Activated CD8-positive, alpha-beta memory T cell treated with anti-CD3 and anti-CD28 coated beads for 36 hours (primary cell): ENCODE measurements at regions not wholly inside any gene's neighbourhood (a gene's known extent, or its start where the extent isn't known, plus 50 kb on each side); places are given as distances from the start of the nearest gene placed in this dataset.
"Not testable (repeated sequence)": the region's sequence is repeated elsewhere in the genome, so short reads cannot be mapped to it uniquely, and the experiment has no call there.

Experiments
- CTCF ChIA-PET: fragments of 350-600 bp; sonication (Branson Sonifier 250); formaldehyde crosslinking; loops from one replicate; lab custom pipeline; 2021; ENCODE audit warnings: antibody characterized with exemption; lab: Charles Lee
- POLR2A ChIA-PET: fragments of 350-600 bp; sonication (Branson Sonifier 250); formaldehyde crosslinking; loops from one replicate; lab custom pipeline; 2021; ENCODE audit warnings: antibody characterized with exemption; lab: Charles Lee

DNA sequence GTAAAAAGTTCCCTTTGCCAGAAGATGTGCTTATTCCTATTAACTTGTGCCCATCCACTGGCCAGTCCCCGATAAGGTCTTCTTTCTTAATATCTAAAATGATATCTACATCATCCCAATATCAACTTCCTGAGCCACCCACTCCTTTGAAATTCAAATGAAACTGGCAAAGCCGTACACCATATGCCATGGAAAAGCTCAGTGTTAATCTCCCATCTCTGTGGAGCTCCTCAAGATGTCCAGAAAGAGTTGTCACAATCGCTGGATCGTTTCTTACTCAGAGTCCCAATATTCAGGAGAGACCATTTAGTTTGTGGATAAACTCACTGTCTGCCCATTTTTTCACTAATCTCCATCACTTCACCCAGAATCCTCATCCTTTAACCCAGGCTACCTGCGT, 420.7 kb downstream of the NPIPA8 start:
- POLR2A ChIA-PET = no interaction called here
- CTCF ChIA-PET = no interaction called here

DNA sequence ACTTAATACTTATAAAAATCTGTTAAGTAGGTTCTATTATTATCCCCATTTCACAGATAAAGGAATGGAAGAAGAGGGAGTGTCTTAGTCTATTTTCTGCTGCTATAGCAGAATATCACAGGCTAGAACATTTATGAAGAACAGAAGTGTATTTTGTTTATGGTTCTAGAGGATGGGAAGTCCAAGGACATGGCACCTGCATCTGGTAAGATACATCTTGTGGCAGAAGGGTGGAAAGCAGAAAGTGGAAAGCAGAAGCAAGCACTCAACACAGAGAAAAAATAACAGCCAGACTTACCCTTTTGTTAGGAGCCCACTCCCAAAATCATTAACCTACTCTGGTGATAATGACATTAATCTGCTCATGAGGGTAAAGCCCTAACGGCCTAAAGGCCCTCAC, 422.4 kb downstream of the NPIPA8 start:
- CTCF ChIA-PET = no interaction called here
- POLR2A ChIA-PET = no interaction called here

DNA sequence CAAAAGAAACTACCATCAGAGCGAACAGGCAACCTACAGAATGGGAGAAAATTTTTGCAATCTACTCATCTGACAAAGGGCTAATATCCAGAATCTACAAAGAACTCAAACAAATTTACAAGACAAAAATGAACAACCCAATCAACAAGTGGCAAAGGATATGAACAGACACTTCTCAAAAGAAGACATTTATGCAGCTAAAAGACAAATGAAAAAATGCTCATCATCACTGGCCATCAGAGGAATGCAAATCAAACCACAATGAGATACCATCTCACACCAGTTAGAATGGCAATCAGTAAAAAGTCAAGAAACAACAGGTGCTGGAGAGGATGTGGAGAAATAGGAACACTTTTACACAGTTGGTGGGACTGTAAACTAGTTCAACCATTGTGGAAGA, 425.0 kb downstream of the NPIPA8 start:
- CTCF ChIA-PET, POLR2A ChIA-PET: not testable (repeated sequence)

DNA sequence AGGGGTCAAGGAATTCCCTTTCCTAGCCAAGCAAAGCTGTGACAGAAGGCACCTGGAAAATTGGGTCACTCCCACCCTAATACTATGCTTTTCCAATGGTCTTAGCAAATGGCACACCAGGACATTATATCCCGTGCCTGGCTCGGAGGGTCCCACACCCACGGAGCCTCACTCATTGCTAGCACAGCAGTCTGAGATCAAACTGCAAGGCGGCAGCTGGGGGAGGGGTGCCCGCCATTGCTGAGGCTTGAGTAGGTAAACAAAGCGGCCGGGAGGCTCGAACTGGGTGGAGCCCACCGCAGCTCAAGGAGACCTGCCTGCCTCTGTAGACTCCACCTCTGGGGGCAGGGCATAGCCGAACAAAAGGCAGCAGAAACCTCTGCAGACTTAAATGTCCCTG, 429.9 kb downstream of the NPIPA8 start:
- CTCF ChIA-PET, POLR2A ChIA-PET: not testable (repeated sequence)

DNA sequence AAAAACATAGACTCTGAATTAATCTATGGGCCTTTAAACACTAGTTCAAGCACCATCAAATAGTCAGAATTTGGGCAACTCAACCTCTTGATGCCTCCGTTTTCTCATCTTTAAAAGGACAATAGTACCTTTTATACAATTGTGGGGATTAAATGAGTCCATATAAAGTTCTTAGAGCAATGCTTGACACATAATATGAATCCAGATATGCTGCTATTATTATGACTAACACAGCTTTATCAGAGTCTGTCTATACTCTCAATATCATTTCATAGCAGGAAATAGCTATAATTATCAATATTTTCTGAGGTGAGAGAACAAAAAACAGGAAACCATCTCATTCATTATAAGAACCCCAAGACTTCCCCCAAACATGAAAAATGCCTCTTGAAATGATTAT, 430.5 kb upstream of the XYLT1 start:
- ChIA-PET POLR2A (no interaction called here), CTCF (no interaction called here)

DNA sequence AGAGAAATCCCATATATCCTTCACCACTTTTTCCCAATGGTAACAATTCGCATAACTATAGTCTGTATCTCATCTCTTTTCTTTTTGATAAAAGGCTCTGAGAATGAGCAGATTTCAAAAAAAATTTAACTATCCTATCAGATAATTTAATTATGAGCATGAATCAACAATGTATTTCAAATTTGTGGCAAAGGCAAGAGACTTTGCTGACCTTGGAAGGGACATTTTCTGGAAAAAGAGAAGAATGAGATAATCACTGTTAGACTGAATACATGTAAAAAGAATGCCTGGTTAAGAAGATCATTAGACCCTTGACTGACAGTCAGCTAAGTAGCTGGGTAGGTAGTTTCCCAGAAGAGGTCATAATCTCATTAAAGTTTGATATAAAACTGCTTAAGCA, 428.4 kb upstream of the XYLT1 start:
- CTCF ChIA-PET = no interaction called here
- POLR2A ChIA-PET = no interaction called here

DNA sequence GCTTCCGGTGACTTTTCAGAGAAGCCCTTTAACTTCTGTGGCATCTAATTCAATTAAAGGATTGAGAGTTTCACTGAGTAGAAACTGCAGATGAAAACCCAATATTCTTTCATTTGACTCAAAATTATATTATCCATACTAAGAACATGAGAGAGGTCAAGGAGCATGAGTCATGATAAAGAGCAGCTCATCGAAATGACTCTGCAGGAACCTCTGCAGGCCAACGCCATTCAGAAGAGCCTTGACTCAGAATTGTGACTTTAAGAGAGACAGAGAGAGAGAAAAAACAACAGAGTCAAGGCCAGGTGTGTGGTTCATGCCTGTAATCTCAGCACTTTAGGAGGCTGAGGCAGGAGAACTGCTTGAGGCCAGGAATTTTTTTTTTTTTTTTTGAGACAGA, 417.2 kb upstream of the XYLT1 start:
- CTCF ChIA-PET = no interaction called here
- POLR2A ChIA-PET = no interaction called here

DNA sequence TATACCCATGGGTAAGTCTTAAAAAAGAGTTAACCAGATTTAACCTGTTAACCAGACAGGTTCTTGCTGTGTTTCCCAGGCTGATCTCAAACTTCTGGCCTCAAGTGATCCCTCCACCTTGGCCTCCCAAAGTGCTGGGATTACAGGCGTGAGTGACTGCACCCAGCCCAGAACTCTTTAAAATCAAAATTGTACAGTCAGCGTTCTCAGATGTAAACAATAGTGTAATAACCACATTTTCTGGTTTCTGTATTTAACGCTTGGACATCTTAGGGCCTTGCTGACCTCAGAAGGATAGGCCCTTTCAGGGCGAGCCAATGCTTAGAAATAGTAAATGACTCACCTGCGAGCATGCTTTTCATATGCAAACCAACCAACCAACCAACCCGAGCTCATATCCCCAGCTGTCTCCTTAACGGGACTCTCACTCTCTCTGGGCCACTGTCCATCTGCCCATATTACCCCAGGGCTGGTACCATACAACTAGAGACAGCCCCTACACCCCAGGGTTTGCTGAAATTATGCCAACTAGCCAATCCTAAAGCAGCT, 415.0 kb upstream of the XYLT1 start:
- ChIA-PET CTCF (interaction anchor here (0.7 kb wide), 1 partner anchor 11 kb away, joined by 5 read pairs; no protein-coding TSS in a partner anchor), POLR2A (no interaction called here)

DNA sequence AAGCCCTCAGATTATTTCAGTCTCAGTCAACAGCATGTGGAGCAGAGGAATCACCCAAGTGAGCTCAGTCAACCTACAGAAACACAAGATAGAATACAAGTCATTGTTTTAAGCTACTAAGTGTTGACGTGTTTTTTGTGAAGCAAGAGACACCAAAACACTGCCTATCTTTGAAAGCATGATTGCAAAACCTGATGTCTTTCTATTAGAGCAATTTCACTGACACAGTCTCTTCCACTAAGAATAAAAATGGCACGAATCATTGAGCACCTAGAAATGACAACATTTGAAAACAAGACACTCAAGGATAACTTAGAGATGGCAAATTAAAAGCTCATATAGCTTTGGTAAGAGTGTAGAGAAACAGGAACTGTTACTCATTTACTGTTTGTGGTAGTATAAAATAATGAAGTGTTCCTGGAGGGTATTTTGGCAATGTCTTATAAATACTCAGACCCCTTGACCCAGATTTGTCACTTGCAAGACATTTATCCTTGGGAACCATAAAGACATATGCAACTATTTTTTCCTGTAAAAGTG, 407.1 kb upstream of the XYLT1 start:
- ChIA-PET POLR2A (no interaction called here), CTCF (no interaction called here)

DNA sequence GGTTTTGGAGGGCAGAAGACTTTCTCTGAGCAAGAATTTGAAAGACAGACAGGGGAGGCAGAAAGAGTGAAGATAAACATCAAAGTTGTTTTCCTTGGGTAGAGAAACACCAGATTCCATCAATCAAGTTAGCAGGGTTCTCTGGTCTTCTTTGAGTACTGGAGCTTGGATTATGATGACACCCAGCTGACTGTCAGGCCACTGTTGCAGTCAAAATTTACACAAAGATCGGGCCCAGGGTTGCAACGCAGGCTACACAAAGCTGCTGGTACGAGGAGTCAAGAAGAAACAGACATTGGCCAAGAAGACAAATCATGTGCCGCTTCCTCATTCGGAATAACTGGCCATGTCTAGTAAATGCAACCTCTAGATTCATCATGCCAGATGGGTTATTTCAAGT, 396.2 kb upstream of the XYLT1 start:
- ChIA-PET CTCF (no interaction called here), POLR2A (no interaction called here)

DNA sequence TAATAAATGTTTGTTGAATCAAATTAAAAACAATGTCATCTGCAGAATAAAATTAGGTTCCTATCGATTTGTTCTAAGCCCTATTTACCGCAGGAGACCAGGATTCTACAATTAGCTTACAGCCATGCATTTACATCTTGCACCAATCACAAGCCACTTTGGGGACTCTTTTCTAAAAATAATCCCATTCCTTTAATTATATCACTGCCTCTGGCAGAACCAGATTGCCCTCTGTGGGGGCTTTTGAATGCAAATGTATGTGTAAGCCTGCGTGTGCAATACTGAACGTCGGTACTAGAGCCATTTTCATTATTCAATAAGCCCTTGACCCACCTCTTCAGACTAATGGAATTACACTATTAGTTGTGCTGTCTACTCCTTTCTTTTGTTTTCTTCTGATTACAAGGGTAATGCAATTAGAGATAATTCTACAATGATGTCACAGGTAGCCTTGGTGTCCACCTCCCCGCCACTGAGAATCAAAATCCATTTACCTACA, 391.3 kb upstream of the XYLT1 start:
- ChIA-PET CTCF (no interaction called here), POLR2A (no interaction called here)

DNA sequence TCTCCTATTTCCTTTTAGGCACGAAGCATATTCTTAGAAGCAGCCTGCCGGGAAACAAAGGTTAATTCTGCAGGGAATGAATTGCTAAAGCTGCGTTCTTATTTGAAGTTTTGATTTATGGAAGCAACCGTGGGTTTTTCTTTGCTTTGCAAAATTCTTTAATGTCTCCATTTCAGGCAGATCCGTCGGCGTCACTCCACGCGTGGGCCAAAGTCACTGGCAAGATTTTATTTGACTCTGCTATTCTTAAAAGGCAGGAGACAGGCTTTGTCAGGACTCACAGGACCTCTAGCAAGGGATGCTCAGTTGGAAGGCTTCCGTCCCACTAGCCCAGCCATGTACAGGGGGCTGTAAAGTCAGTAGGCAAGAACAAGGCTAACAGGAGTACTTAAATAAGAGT, 387.3 kb upstream of the XYLT1 start:
- POLR2A ChIA-PET = no interaction called here

DNA sequence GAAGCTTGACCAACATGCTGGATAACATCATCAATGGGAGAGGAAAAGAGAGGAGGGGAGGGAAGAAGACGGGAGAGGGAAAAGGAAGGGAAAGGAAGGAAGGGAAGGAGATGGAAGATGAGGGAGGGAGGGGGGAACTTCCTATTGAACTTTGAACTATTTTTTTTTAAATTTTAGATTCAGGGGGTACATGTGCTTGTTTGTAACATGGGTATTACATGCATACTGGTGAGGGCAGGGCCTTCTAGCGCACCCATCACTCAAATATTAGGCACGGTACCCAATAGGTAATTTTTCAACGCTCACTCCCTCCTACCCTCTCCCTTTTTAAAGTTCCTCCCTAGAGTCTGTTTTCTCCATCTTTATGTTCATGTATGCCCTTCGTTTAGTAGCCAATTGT, 383.2 kb upstream of the XYLT1 start:
- ChIA-PET POLR2A (no interaction called here), CTCF (no interaction called here)

More for the DNA sequence above, 387.3 kb upstream of the XYLT1 start:
- CTCF ChIA-PET = no interaction called here

DNA sequence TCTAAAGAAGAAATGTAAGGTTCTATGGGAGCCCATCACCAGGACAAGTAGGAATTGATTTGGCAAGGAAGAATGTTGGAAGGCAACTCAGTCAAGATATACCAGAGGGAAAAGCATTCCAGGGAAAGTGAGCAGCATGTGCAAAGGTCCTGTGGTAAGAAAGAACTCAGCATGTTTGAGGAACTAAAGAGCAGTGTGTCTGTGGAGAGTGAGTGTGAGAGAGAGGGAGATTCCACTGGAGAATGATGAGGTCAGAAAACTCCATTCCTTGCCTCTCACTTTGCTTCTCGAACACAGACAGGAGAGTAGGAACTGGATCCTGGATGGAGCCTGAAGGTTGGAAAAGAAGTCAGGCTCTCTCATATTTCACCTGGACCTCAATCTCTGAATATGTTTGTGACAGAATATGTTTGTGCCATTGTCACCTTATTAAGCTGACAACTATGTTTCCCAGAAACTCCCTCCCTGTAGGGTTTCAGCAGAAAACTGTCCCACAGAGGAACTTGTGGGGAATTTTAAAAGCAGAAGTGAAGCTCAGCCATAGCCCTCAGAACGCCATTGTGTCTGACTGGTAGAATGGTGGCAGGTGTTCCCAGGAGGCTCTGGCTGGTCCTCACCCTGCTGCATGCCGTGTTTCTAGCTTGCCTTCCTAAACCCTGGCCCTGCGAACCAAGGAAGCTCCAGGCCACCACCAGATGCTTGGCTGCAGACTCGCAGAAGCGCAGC, 382.4 kb upstream of the XYLT1 start:
- ChIA-PET POLR2A (no interaction called here), CTCF (no interaction called here)

DNA sequence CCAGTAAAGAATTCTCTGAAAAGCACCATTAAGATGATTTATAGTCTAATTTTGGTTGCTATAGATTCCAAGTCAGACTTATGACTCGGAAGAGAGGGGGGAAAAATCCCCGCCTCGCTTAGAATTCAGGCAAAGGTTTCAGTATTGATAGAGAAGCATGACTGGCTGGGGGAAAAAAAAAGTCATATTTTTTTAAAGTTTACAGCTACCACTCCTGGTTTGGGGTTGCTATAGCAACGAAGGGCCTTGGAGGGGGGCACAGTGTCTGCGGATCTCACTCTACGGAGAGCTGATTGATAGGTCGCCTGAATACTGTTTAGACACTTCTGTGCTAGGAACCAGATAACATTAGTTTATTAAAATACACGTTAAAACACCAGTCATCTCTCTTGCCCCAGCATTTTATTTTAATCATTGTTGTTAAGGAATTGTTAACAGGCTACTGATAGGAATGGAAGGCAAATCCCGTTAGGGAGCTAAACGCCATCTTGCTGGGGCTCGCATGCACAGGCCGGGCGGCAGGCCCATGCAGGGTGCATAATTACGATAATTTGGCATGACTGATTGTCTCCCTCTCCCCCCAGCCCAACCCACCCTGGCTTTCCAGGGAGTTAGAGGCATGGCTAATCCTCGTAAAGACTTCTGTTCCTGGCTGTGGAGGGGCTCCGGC, 380.0 kb upstream of the XYLT1 start:
- CTCF ChIA-PET = no interaction called here
- POLR2A ChIA-PET = no interaction called here

DNA sequence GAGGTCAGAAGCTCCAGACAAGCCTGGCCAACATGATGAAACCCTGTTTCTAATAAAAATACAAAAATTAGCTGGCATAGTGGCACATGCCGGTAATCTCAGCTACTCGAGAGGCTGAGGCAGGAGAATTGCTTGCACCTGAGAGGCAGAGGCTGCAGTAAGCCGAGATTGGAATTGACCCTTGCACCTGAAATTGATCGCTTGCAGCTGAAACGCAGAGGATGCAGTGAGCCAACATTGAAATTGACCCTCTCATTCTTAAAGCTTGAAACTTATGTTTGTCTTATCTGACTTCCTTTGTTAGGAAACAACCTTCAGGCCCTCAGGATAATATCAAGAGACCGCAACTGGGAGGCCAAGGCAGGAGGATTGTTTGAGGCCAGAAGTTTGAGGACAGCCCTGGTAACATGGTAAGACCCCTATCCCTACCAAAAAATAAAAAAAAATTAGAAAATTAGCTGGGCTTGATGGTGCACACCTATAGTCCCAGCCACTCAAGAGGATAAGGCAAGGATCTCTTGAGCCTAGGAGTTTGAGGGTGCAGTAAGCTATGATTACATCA, 376.6 kb upstream of the XYLT1 start:
- ChIA-PET POLR2A (no interaction called here), CTCF (no interaction called here)

DNA sequence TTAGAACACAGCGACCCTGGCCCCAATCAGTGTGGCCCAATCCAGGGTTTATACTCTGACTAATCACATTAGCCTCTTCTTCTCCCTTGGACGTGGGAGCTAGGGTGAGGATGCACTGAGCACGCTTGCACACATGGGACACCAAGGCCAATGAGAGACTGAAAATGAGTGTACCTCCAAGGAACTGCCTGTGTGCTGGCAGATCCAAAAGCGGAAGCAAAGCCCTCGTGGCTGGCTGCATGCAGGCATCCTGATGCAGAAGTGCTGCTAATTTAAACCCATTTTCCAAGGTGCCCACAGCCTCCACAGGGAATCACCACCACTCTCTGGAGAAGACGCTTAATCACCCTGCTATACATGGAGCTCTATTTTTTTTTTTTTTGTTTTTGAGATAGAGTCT, 375.3 kb upstream of the XYLT1 start:
- ChIA-PET POLR2A (no interaction called here), CTCF (no interaction called here)

DNA sequence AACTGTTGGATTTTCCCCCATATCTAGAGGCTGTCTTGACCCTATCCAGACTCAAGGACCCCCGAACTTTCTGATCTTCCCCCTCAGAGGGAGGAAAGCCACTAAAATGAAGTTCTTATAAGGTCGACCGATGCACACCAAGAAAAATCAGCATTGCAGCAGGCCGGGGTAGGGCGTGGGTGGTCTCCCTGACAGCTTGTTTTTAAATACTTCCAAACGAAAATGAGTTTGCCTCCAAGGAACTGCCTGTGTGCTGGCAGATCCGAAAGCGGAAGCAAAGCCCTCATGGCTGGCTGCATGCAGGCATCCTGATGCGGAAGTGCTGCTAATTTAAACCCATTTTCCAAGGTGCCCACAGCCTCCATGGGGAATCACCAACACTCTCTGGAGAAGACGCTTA, 374.3 kb upstream of the XYLT1 start:
- ChIA-PET POLR2A (no interaction called here), CTCF (no interaction called here)

DNA sequence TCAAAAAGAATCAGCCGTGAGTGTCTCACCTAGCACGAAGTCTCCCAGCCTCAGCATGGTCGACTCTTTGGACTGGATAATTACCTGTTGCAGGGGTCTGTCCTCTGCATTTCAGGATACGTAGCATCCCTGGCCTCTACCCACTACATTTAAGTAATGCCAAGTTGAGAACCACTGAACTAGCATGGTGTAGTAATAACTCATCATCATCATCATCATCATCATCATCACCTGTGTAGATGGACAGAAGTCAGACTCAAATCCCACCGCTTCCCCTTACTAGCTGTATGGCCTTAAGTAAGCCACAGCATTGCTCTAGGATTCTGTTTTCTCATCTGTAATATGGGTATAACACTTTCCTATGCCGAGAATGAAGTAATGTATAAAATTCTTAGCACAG, 373.1 kb upstream of the XYLT1 start:
- POLR2A ChIA-PET = no interaction called here

DNA sequence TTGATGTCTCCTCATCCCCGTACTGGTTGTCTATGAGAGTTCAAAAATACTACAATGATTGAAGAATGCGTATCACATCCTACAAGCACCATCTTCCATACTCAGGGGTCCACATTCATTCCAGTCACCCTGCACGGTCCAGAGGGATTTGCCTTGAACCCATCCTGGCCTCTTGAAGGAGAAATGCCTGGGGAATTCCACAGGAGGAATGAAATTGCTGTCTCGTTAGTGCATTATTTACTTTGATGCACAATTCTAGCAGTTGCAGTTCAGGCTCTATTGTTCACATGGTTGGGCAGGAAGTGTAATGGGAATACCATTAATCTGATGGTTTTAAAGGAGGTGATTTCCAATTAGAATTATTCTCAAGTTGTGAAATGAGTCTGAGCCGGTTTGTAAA, 369.1 kb upstream of the XYLT1 start:
- POLR2A ChIA-PET = no interaction called here
- CTCF ChIA-PET = no interaction called here

More for the DNA sequence above, 373.1 kb upstream of the XYLT1 start:
- CTCF ChIA-PET = no interaction called here
